ENCODE measurements at regions not wholly inside any gene's neighbourhood (a gene's known extent, or its start where the extent isn't known, plus 50 kb on each side); places are given as distances from the start of the nearest gene placed in this dataset.

DNA sequence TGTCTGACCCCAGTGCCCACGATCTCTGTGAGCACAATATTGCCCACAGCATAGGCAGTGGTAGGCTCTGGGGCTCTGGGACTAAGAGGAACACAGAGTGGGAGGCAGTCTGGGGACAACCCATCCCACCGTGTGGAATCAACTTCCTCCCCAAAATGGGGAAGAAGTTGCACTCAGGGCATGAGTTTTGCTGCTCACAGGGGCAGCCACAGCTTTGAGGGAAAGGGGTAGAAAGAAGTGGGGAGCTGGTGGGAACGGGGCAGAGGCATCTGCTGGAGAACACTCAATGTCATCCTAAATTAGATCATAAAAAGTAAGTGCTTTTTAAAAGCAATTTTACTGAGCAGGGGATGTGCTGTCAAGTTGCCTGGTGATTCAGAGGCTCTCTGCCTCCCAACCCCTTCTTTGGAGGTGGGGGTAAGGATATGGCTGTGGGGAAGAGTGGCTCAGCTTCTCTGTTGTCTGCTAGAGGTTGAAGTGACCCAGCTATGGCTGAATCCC is 233.8 kb upstream of the NCAM1 start (continued):
- TF ChIP-seq USF2 (IDR thresholded peaks at IDR 0.05; ENCODE audit: low read length) (no peak), SUZ12 (IDR thresholded peaks at IDR 0.05; ENCODE audit: low read length) (no peak), TAF7 (optimal IDR thresholded peaks at IDR 0.05; ENCODE audit: borderline replicate concordance, low read depth, low read length) (no peak), ASH2L (IDR thresholded peaks at IDR 0.05; ENCODE audit: low read length) (no peak), NANOG (IDR thresholded peaks at IDR 0.05; ENCODE audit: insufficient read depth, low read depth, low read length, poor library complexity, severe bottlenecking) (no peak), CTBP2 (IDR thresholded peaks at IDR 0.05; ENCODE audit: borderline replicate concordance, insufficient read depth, insufficient read length, low read length) (no peak)

All from H1 (cell line).